Heart right ventricle (tissue), 16 donors: ENCODE measurements at regions not wholly inside any gene's neighbourhood (a gene's known extent, or its start where the extent isn't known, plus 50 kb on each side); places are given as distances from the start of the nearest gene placed in this dataset.

ENCODE experiments used
- ATAC-seq, 8 donors: fragments of 200-7000 bp; cut with Tn5 transposase; one replicate each; pipeline ENCODE4 v1.9.1; 2020; ENCODE audit warnings: mild to moderate bottlenecking in 8 of 8, moderate library complexity in 8 of 8, moderate number of reproducible peaks in 1 of 8
- DNase-seq, 2 donors: peaks; one replicate each; pipeline ENCODE4 v3.0.0-alpha.2; 2020
- H3K27ac ChIP-seq, 10 donors: fragments of 200-600 bp; sonication (generic) in 2 of 10; one replicate each; pipeline versions ENCODE4 v1.5.0 to v1.8.0; 2020 to 2022; ENCODE audit warnings: mild to moderate bottlenecking in 3 of 10
- H3K27me3 ChIP-seq, 7 donors: fragments of 200-600 bp; one replicate each; pipeline ENCODE4 v1.8.0; 2021 to 2022; ENCODE audit warnings: mild to moderate bottlenecking in 2 of 7
- H3K36me3 ChIP-seq, 9 donors: fragments of 200-600 bp; sonication (generic) in 1 of 9; one replicate each; pipeline versions ENCODE4 v1.5.0 to v1.8.0; 2020 to 2022; ENCODE audit warnings: mild to moderate bottlenecking in 2 of 9
- H3K4me1 ChIP-seq, 9 donors: fragments of 200-600 bp; sonication (generic) in 1 of 9; one replicate each; pipeline versions ENCODE4 v1.5.0 to v1.8.0; 2020 to 2022; ENCODE audit warnings: mild to moderate bottlenecking in 4 of 9
- H3K4me3 ChIP-seq, 10 donors: fragments of 200-600 bp; sonication (generic) in 2 of 10; one replicate each; pipeline versions ENCODE4 v1.5.0 to v1.8.0; 2020 to 2022; ENCODE audit warnings: mild to moderate bottlenecking in 7 of 10, moderate library complexity in 2 of 10
- H3K9me3 ChIP-seq, 11 donors: fragments of 200-600 bp in 10 of 11; sonication (generic) in 2 of 11; one replicate each; pipeline versions ENCODE4 v1.5.0 to v1.8.0; 2013 to 2022; ENCODE audit warnings: mild to moderate bottlenecking in 2 of 11, control low read depth in 1 of 11, moderate library complexity in 1 of 11
- CTCF ChIP-seq, 9 donors: fragments of 200-600 bp; sonication (generic) in 2 of 9; IDR thresholded peaks; one replicate each; pipeline versions ENCODE4 v1.5.0 to v1.8.0; 2021 to 2022; ENCODE audit warnings: antibody characterized with exemption in 9 of 9, mild to moderate bottlenecking in 5 of 9, moderate library complexity in 1 of 9
- WGBS, 2 donors: extraction: QIAGEN DNeasy Blood & Tissue Kit; methylation state at CpG; one replicate each; pipeline ENCODE4 v1.1.7; 2013; ENCODE audit warnings: inconsistent platforms in 1 of 2; 5-methylcytosine and 5-hydroxymethylcytosine counted together
- intact Hi-C, 10 donors: fragments of 100-400 bp; cut with DNase I; formaldehyde crosslinking; loops; one replicate each; pipeline versions ENCODE4 v1.11.1 to v1.14.2; 2022
- donor health status: Arrhythmogenic right ventricular cardiomyopathy.
- donor health status: ischemic (EF 13 %, LVEDD 7.1; RV severe dilation, severe dysfunction).
- donor health status: healthy with polysubstance abuse.
- donor health status: DM: no; HTN: yes; CAD: no.
- donor health status: DM: no; HTN: no; CAD: no.
- donor health status: ischemic (EF 25% LVEDD 6.9; RV normal size, moderate dysfunction).
- donor health status: ischemic (EF 25% LVEDD 5.7; RV mildly dilated, moderate dysfunction).
- donor health status: healthy.
- donor health status: DM: yes; HTN: yes; CAD: no.
- donor health status: Ischemic cardiomyopathy.
- donor health status: ischemic (EF 35%, LVEDD 5.7; RV mildly dilated, moderate dysfunction).
- donor health status: nonischemic (EF 11% LVEDD 7.7; RV severe dilation, severe dysfunction).
- donor health status: DM: yes; HTN: yes; CAD: no.
- donor health status: PGD.
- donor health status: ischemic (EF 29% LVEDD 5.4; RV normal size, mild dysfunction).
- donor health status: nonischemic (EF 23%, LVEDD 6.1; RV moderate dilation, normal function).

- intact Hi-C loops: no loop called here
- Histone ChIP-seq H3K27me3 (no peaks in the 10 kb centered on the region), H3K27ac (no peak overlapping the region), H3K4me3 (no peak overlapping the region), H3K9me3 (no peaks in the 10 kb centered on the region), H3K36me3 (no peaks in the 10 kb centered on the region), H3K4me1 (no peaks in the 10 kb centered on the region)
- 69 to 70% methylated on average over 4 of the region's 4 CpGs for WGBS, 2 donors
- peak in 1 of 8 donors; percentile 13 for ATAC-seq
- DNase-seq: no peak
- no peak for TF ChIP-seq CTCF (IDR thresholded peaks at IDR 0.05)
Observed at GRCh38 chr20:7330850-7331249, 563.4 kb downstream of the BMP2 start.

- no peaks in the 10 kb centered on the region for H3K9me3 ChIP-seq
- no peak for DNase-seq
- H3K4me1 ChIP-seq: no peaks in the 10 kb centered on the region
- ATAC-seq: no peak
- no peaks in the 10 kb centered on the region for H3K27me3 ChIP-seq
- intact Hi-C loops: no loop called here
- no peak overlapping the region for H3K27ac ChIP-seq
- 41 to 46% methylated on average over 1 of the region's 1 CpG for WGBS, 2 donors
- no peak for TF ChIP-seq CTCF (IDR thresholded peaks at IDR 0.05)
- H3K36me3 ChIP-seq: no peaks in the 10 kb centered on the region
- no peak overlapping the region for H3K4me3 ChIP-seq
Observed at GRCh38 chr20:7332169-7332568, 564.7 kb downstream of the BMP2 start.

- DNase-seq (no peak), ATAC-seq (no peak)
- Histone ChIP-seq H3K27ac (no peak overlapping the region), H3K27me3 (no peaks in the 10 kb centered on the region), H3K36me3 (no peaks in the 10 kb centered on the region), H3K4me1 (no peaks in the 10 kb centered on the region), H3K4me3 (no peak overlapping the region), H3K9me3 (no peaks in the 10 kb centered on the region)
- intact Hi-C loops: no loop called here
- no peak for TF ChIP-seq CTCF (IDR thresholded peaks at IDR 0.05)
- 89 to 90% methylated on average over 3 of the region's 3 CpGs for WGBS, 2 donors
Observed at GRCh38 chr20:7333841-7334240, 566.4 kb downstream of the BMP2 start.

- 91 to 95% methylated on average over 3 of the region's 3 CpGs for WGBS, 2 donors
Observed at GRCh38 chr20:7346026-7346425, 578.5 kb downstream of the BMP2 start.

More at GRCh38 chr20:7346026-7346425, 578.5 kb downstream of the BMP2 start:
- intact Hi-C loops: no loop called here
- Histone ChIP-seq H3K4me1 (no peaks in the 10 kb centered on the region), H3K36me3 (no peaks in the 10 kb centered on the region), H3K27me3 (no peaks in the 10 kb centered on the region), H3K27ac (no peak overlapping the region), H3K9me3 (no peaks in the 10 kb centered on the region), H3K4me3 (no peak overlapping the region)
- DNase-seq: no peak
- no peak for ATAC-seq
- no peak for TF ChIP-seq CTCF (IDR thresholded peaks at IDR 0.05)
